H9 (cell line): ENCODE measurements at regions not wholly inside any gene's neighbourhood (a gene's known extent, or its start where the extent isn't known, plus 50 kb on each side); places are given as distances from the start of the nearest gene placed in this dataset.

Source experiments
- DNase-seq: peaks from one replicate; pipeline ENCODE4 v3.0.0-alpha.2; 2017
- H2AFZ ChIP-seq: one replicate; pipeline ENCODE4 v1.6.1; 2013; ENCODE audit warnings: mild to moderate bottlenecking, low read length, control low read depth, moderate library complexity
- H2AK5ac ChIP-seq: 2 replicates; pipeline ENCODE4 v1.6.1; 2013; ENCODE audit warnings: low read length, control low read depth, mixed read lengths; ENCODE audit not compliant: insufficient read length
- H2BK120ac ChIP-seq: one replicate; pipeline ENCODE4 v1.6.1; 2013; ENCODE audit warnings: low read depth, mild to moderate bottlenecking, low read length, control low read depth, inconsistent platforms; ENCODE audit not compliant: poor library complexity, severe bottlenecking
- H2BK12ac ChIP-seq: 2 replicates; pipeline ENCODE4 v1.6.1; 2013; ENCODE audit warnings: low read length, control low read depth, mixed read lengths, low read depth; ENCODE audit not compliant: insufficient read length
- H2BK15ac ChIP-seq: 2 replicates; pipeline ENCODE4 v1.6.1; 2013; ENCODE audit warnings: low read depth, low read length, control low read depth
- H2BK20ac ChIP-seq: one replicate; pipeline ENCODE4 v1.6.1; 2013; ENCODE audit warnings: low read depth, mild to moderate bottlenecking, low read length, control low read depth, inconsistent platforms; ENCODE audit not compliant: poor library complexity, severe bottlenecking
- H2BK5ac ChIP-seq: 2 replicates; pipeline ENCODE4 v1.6.1; 2013; ENCODE audit warnings: low read length, control low read depth, mixed read lengths; ENCODE audit not compliant: insufficient read length
- H3K14ac ChIP-seq: 2 replicates; pipeline ENCODE4 v1.6.1; 2013; ENCODE audit warnings: low read length, control low read depth; ENCODE audit not compliant: insufficient read depth
- H3K18ac ChIP-seq: 2 replicates; pipeline ENCODE4 v1.6.1; 2013; ENCODE audit warnings: low read depth, mild to moderate bottlenecking, mixed read lengths, low read length, control low read depth; ENCODE audit not compliant: insufficient read length
- H3K23ac ChIP-seq: 2 replicates; pipeline ENCODE4 v1.6.1; 2013; ENCODE audit warnings: low read length, control low read depth, mixed read lengths, low read depth; ENCODE audit not compliant: insufficient read length
- H3K23me2 ChIP-seq: 2 replicates; pipeline ENCODE4 v1.6.1; 2013; ENCODE audit warnings: low read depth, mild to moderate bottlenecking, mixed read lengths, low read length, control low read depth; ENCODE audit not compliant: insufficient read length, poor library complexity, severe bottlenecking
- H3K27ac ChIP-seq: 2 replicates; pipeline ENCODE4 v1.5.1; 2013; ENCODE audit warnings: low read length, control low read depth, mixed read lengths, low read depth; ENCODE audit not compliant: insufficient read length
- H3K27me3 ChIP-seq: 2 replicates; pipeline ENCODE4 v1.6.1; 2013; ENCODE audit warnings: low read length, control low read depth, inconsistent platforms; ENCODE audit not compliant: insufficient read depth
- H3K4ac ChIP-seq: 2 replicates; pipeline ENCODE4 v1.6.1; 2013; ENCODE audit warnings: low read depth, mild to moderate bottlenecking, control low read depth, inconsistent platforms, low read length, moderate library complexity
- H3K4me1 ChIP-seq: 2 replicates; pipeline ENCODE4 v1.6.1; 2013; ENCODE audit warnings: low read length, control low read depth, inconsistent platforms; ENCODE audit not compliant: insufficient read depth
- H3K4me2 ChIP-seq: 2 replicates; pipeline ENCODE4 v1.6.1; 2013; ENCODE audit warnings: low read length, control low read depth, mixed read lengths; ENCODE audit not compliant: insufficient read length, insufficient read depth
- H3K56ac ChIP-seq: 2 replicates; pipeline ENCODE4 v1.6.1; 2013; ENCODE audit warnings: low read depth, mild to moderate bottlenecking, mixed read lengths, low read length, control low read depth; ENCODE audit not compliant: insufficient read length
- H3K79me1 ChIP-seq: 2 replicates; pipeline ENCODE4 v1.6.1; 2013; ENCODE audit warnings: low read depth, mild to moderate bottlenecking, moderate library complexity, low read length, control low read depth, inconsistent platforms; ENCODE audit not compliant: insufficient read depth, poor library complexity, severe bottlenecking
- H3K79me2 ChIP-seq: 2 replicates; pipeline ENCODE4 v1.6.1; 2013; ENCODE audit warnings: low read length, control low read depth, inconsistent platforms; ENCODE audit not compliant: insufficient read depth
- H3K9ac ChIP-seq: 2 replicates; pipeline ENCODE4 v1.6.1; 2013; ENCODE audit warnings: low read length, control low read depth, mixed read lengths; ENCODE audit not compliant: insufficient read length; ENCODE audit errors: extremely low read depth
- H3K9me3 ChIP-seq: one replicate; pipeline ENCODE4 v1.6.1; 2013; ENCODE audit warnings: low read depth, low read length, inconsistent platforms; ENCODE audit not compliant: control insufficient read depth
- H3T11ph ChIP-seq: one replicate; pipeline ENCODE4 v1.6.1; 2013; ENCODE audit warnings: mild to moderate bottlenecking, low read length, control low read depth, inconsistent platforms
- H4K20me1 ChIP-seq: one replicate; pipeline ENCODE4 v1.6.1; 2013; ENCODE audit not compliant: control insufficient read depth, insufficient read length, insufficient read depth
- H4K5ac ChIP-seq: 2 replicates; pipeline ENCODE4 v1.6.1; 2013; ENCODE audit warnings: low read depth, mild to moderate bottlenecking, mixed read lengths, low read length, control low read depth; ENCODE audit not compliant: insufficient read length
- H4K8ac ChIP-seq: replicated peaks from 2 replicates; pipeline ENCODE4 v1.6.1; 2013; ENCODE audit warnings: low read length, control low read depth, mixed read lengths, low read depth; ENCODE audit not compliant: insufficient read length
- H4K91ac ChIP-seq: 2 replicates; pipeline ENCODE4 v1.6.1; 2013; ENCODE audit warnings: low read depth, mild to moderate bottlenecking, moderate library complexity, mixed read lengths, low read length, control low read depth; ENCODE audit not compliant: insufficient read length
- H3K27ac Mint-ChIP-seq, 3 experiments: 2 replicates in 2 of 3; 3 replicates in 1 of 3; pipeline ENCODE4 v1.8.0; 2020 to 2021; ENCODE audit warnings: mixed read lengths in 3 of 3, mild to moderate bottlenecking in 1 of 3, moderate library complexity in 1 of 3
- H3K27me3 Mint-ChIP-seq: 2 replicates; pipeline ENCODE4 v1.8.0; 2021; ENCODE audit warnings: low read depth, mild to moderate bottlenecking, moderate library complexity, mixed read lengths
- H3K36me3 Mint-ChIP-seq, 3 experiments: 2 replicates in 2 of 3; 3 replicates in 1 of 3; pipeline ENCODE4 v1.8.0; 2020 to 2021; ENCODE audit warnings: low read depth in 3 of 3, mixed read lengths in 3 of 3; ENCODE audit not compliant: insufficient read depth in 1 of 3
- H3K4me1 Mint-ChIP-seq, 2 experiments: 2 replicates each; pipeline ENCODE4 v1.8.0; 2020; ENCODE audit warnings: mixed read lengths in 2 of 2
- H3K4me3 Mint-ChIP-seq, 2 experiments: 2 replicates in 1 of 2; 3 replicates in 1 of 2; pipeline ENCODE4 v1.8.0; 2020 to 2021; ENCODE audit warnings: mild to moderate bottlenecking in 2 of 2, mixed read lengths in 2 of 2, moderate library complexity in 1 of 2
- H3K9me3 Mint-ChIP-seq, 2 experiments: 2 replicates in 1 of 2; 3 replicates in 1 of 2; pipeline ENCODE4 v1.8.0; 2020; ENCODE audit warnings: mild to moderate bottlenecking in 2 of 2, mixed read lengths in 2 of 2, moderate library complexity in 1 of 2
- WGBS: extraction: QIAGEN DNeasy Blood & Tissue Kit; methylation state at CpG from one replicate; pipeline ENCODE4 v1.1.7; 2013; ENCODE audit warnings: missing lambda C conversion rate, low lambda C conversion rate, mixed read lengths; ENCODE audit not compliant: insufficient read length; ENCODE audit errors: extremely low coverage; 5-methylcytosine and 5-hydroxymethylcytosine counted together
- TF ChIP-seq, protein P1 (sequence below): fragments of 200-600 bp; sonication (generic); conservative IDR thresholded peaks from 3 replicates; pipeline ENCODE4 v1.8.0; 2021; ENCODE audit warnings: antibody characterized with exemption, mild to moderate bottlenecking

DNA sequence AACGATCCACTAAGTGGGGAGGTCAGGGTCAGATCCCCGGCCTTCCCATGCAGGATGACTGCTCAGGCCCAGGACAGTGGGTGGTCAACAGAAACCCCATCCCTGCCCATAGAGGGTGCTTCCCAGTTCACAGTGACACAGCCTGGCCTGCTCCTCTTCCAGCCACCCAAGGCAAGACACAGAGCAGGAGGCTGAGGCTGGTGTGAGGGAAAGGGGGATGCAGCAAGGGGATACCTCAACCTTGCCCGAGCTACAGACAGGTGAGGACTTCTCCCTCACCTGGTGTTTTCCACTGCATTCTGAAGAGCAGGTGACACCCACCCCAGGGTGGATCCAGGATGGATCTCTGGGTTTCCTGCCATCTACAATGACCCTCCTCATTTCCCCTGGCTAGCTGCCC is 106.7 kb downstream of the KIF26A start:
- Histone ChIP-seq H3K18ac (no peak overlapping the region), H3K56ac (no peak overlapping the region), H3K23ac (no peak overlapping the region), H2BK15ac (no peak overlapping the region), H2BK5ac (no peak overlapping the region), H4K5ac (no peak overlapping the region), H3K9me3 (peaks cover 12% of the 10 kb centered on the region), H4K91ac (no peak overlapping the region), H2BK12ac (no peak overlapping the region), H2AFZ (no peak overlapping the region), H2AK5ac (no peak overlapping the region), H3K4ac (no peak overlapping the region), H4K20me1 (no peaks in the 10 kb centered on the region), H3K27me3 (no peaks in the 10 kb centered on the region), H3K9ac (no peak overlapping the region), H3T11ph (no peak overlapping the region), H3K79me1 (no peaks in the 10 kb centered on the region), H3K79me2 (no peaks in the 10 kb centered on the region), H3K23me2 (no peaks in the 10 kb centered on the region), H2BK120ac (no peak overlapping the region), H3K4me1 (no peaks in the 10 kb centered on the region), H4K8ac (no peak overlapping the region), H3K14ac (no peak overlapping the region), H2BK20ac (no peak overlapping the region), H3K4me2 (no peak overlapping the region), H3K27ac (no peak overlapping the region)
- H3K4me3 Mint-ChIP-seq: no peak overlapping the region
- H3K27ac Mint-ChIP-seq: no peak overlapping the region
- TF ChIP-seq, protein P1, sequence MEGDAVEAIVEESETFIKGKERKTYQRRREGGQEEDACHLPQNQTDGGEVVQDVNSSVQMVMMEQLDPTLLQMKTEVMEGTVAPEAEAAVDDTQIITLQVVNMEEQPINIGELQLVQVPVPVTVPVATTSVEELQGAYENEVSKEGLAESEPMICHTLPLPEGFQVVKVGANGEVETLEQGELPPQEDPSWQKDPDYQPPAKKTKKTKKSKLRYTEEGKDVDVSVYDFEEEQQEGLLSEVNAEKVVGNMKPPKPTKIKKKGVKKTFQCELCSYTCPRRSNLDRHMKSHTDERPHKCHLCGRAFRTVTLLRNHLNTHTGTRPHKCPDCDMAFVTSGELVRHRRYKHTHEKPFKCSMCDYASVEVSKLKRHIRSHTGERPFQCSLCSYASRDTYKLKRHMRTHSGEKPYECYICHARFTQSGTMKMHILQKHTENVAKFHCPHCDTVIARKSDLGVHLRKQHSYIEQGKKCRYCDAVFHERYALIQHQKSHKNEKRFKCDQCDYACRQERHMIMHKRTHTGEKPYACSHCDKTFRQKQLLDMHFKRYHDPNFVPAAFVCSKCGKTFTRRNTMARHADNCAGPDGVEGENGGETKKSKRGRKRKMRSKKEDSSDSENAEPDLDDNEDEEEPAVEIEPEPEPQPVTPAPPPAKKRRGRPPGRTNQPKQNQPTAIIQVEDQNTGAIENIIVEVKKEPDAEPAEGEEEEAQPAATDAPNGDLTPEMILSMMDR: no peak
- WGBS: no CpG with 5 or more reads among the region's 3 CpGs
- peaks cover 9% of the 10 kb centered on the region in 2 experiments for H3K4me1 Mint-ChIP-seq
- peak; percentile 12 for DNase-seq
- H3K9me3 Mint-ChIP-seq: peaks cover 18 to 20% of the 10 kb centered on the region in 2 experiments
- H3K27me3 Mint-ChIP-seq: no peaks in the 10 kb centered on the region; the same call in 1 of the 2 replicates
- peaks cover 0 to 9% (median 3%) of the 10 kb centered on the region in 3 experiments; a peak in 4 of 7 replicates for H3K36me3 Mint-ChIP-seq
